Hematopoietic multipotent progenitor cell treated with erythropoietin and hydrocortisone succinate and interleukin-3 and kit ligand, for 6 days (in vitro differentiated cells): ENCODE measurements at regions not wholly inside any gene's neighbourhood (a gene's known extent, or its start where the extent isn't known, plus 50 kb on each side); places are given as distances from the start of the nearest gene placed in this dataset.

ENCODE experiments used
- DNase-seq: peaks from one replicate; pipeline ENCODE4 v3.0.0-alpha.2; 2015

DNA sequence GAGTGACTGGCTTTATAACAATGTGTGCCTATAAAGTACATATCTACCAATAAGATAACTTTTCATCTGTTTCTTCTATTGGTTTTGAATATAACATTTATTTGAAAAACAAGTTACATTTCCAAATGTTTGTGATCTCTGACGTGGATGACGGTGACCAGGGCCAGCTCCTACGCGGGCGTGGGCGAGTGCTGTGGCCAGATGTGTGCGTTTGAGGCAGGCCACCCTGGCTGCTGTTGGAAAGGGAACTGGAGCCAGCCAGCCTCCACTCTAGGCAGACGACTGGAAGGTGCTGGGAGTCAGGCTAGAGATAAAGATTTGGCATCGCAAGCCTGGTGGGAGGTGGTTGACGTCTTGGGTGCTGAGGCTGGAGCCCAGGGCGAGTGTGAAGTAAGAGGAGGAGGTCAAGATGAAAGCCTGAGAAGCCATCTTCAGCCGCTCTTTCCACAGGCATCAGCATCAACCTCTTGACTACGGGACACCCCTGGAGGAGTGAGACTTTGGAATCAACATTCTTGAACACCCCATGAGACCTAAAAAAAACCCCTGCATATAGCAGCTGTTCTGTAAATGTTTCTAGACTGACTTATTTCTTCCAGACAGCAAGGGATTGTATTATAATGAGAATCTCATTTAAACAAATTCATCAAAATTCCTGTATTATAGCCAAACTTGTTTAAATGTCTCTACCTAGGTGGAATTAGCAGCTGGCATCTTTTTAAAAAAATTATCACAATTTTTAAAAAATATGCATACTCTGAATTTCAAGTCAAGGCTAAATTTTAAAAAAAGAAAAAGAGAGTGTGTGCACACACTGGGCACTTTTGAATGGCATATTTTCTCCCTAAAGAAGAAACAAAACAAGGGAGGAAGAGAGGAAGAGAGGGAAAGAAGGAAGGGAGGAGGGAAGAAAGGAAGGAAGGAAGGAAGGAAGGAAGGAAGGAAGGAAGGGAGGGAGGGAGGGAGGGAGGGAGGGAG, 112.5 kb upstream of the SLC44A3 start:
- DNase-seq: no peak

DNA sequence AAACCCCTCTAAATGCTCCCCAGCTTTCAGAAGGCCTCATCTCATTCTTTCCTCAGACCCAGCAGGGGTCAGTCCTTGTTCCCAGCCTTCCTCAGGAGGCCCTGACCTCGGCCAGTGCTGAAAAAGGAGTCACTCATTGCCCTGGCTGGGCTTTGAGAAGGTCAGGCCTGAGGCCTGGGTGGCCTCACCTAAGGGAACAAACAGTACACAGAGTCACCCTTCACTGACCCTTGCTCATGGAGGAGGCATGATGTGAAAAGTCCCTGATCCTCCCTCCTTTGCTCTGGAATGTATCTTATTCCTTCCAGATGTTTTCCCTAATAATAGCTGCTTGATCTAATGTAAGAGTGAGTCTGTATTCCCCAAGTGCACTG, 117.7 kb upstream of the SLC44A3 start:
- no peak for DNase-seq

DNA sequence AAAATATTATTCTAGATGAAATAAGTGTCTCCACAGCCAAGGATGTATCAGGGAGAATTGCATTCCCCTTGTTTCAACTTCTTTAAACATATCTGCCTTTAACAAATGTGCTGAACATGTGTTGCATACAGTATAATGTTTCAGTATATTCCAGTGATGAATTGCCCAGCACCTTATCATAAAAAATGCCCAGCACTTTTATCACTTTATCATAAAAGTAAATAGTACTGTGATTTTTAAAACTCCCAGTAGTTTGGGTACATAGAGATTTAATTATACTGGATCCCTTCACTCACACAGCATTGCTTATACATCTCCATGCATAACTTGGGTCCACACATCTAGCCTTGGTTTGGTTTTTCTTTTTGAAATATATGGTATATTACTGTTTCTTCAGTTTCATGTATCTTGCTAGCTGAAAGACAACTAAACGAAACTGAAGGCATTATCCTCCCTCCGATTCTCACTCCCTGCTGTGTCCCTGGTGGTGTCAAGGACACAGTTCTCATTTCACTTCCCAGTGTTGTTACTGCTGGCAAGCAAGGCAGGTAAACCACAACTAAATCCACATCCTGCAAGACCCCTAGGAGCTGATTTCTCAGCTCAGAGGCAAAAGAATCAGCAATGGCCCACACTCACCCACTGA, 118.2 kb upstream of the SLC44A3 start:
- DNase-seq: no peak

DNA sequence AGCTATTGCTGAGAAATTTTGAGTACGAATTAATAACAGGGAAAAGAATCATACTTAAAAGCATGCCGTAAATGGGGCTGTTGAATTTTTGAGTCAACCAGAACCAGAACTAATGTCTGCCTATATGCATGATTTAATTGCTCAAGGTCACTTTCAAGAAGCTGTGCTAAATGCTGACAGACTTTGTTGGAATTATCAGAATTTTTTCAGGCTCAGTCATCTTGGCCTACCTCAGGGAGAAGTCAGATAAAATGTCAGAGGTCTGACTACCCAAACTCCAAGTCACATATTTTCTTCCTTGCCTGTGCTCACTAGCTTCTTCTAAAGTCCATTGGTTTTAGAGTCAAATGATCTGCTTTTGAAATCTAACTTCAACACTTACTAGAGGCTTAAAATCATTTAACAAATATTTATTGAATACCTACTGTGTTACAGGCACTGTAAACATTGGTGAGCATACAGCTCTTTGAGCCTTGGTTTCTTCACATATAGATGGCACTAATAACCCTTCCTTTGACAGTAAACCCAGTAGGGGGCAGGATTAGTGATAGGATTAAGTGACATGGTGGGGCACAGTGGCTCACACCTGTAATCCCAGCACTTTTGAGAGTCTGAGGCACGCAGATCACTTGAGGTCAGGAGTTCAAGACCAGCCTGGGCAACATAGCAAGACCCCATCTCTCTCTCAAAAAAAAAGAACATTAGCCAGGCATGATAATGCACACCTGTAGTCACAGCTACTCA, 121.2 kb upstream of the SLC44A3 start:
- no peak for DNase-seq

DNA sequence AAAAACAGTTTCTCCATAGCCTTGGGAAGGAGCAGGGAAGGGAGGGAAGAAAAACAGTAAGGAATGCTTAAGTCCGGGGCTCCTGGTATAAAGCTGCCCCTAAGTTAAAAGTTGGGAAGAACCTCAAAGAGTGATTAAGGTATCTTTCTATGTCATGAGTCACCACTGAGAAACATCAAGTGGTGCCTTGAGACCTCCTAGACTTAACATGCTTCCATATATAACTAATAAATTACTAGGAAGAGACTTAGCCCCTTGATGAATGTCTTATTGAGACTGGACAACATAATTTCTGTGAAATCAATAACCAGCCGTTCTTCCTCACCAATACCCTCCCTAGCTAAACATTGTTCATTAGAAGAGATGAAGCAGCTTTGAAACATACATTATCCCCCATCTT, 121.8 kb upstream of the SLC44A3 start:
- no peak for DNase-seq

DNA sequence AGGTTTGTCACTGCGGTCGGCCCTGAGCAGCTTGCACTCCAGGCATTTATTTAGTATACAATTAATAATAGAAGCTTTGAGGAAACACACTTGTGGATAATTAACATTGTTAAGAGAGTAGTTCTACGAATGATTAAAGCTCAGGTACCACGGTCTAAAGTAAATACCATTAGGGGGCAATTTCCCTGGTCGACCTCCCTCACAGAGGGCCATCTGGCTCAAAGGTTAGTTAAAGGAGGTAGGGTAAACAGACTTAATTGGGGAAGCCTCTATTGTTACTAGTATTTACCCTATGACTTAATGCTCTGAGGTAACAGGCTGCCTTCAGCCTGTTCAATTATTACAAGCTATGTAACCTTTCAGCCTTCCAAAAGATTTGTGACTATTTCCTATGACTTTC, 122.3 kb upstream of the SLC44A3 start:
- DNase-seq: no peak

DNA sequence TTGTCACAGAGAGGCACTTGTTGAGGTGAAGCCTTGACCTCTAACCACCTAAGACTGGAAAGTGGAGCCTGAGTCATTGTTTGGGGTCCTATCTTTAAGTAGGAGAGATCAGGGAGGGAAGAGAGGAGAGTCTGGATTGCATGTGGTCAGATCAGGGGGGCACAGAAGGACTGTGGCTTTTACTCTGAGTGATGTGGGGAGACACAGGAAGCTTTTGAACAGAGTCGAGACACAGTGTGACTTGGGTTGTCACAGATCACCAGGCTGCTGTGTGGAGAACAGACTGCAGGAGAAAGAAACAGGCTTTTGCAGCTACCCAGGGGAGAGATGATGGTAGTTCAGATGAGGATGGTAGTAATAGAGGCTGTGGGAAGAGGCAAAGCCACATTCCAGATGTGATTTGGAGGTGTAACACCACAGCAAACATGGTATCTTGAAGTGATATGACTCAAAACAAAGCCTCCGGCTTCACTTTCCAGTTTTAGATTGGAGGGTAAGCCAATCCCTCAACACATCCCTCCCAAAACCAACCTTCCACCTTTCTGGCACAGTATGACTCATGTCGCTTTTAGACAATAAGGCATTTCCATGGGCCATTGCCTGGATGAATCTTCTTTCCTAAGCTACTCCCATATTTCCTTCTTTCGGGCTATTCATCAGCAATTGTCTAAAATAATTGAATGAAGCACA, 125.8 kb upstream of the SLC44A3 start:
- DNase-seq: no peak

DNA sequence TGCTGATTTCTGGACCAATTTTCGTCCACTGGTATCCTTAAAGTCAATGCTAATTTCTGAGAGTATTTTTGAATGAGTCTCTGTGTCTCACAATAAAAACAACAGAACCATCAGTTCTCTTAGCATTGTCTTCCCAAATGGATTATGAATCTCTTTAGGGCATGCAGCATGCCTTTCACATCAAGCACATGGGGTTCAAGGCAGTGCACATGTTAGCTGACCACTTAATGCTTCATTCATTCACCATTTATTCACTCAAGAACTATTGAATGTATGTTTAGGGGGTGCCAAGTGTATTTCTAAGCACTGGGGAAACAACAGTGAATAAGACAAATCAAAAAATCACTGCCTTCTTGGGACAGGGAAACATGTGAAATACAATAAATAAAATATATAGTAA, 126.7 kb upstream of the SLC44A3 start:
- DNase-seq: no peak

DNA sequence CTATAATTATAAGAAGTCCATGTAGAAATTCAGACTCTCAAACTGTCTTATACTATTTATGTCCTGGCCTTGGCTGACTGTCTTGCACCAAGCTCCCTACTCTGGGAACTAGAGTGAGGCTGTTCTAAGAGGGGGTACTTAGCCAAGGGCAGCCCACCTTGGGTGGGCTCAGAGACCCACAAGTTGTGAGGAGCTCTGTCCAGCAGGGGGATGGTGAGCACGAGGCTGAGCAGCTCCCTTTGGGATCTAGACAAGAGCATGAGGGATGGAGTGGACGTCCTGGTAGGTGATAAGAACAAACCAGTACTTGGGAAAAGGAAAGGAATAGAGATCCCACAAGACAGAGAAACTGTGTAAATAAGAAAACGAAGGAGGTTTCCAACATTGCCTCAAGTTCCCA, 127.1 kb upstream of the SLC44A3 start:
- no peak for DNase-seq

DNA sequence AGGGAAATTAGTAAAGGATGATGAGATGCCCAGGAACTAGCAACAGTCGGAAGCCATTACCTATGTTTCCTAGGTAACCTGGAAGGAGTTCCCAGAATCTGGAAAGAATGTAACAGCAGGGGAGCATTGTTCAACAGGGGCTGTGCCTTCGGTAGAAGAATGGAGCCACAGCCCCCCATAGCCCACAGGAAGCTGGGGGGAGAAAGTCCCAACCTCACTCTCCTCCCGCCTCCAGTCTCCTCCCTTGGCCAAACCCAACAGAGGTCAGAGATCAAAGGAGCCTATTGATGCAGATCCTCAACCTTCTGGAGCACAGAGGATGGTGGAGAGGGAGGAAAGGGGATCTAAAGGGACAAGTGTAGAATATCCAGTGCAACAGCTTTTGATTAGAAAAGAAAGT, 131.5 kb upstream of the SLC44A3 start:
- no peak for DNase-seq

DNA sequence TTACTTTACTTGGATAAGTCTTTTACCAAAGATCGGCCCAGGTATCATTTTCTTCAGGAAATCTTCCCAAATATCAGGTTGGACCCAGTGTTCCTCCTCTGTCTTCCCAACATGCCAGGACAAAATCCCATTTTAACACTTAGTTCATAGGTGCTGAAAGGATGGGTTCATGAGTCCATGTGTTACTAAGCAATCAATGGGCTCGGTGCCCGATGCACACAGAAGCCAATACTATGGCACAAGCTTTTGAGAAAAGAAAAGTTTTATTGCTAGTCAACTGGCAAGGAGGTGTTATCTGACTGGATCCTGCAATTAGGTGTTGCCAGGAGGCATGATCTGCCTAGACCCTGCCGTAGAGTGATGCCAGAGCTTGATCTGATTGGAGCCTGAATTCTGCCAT, 133.3 kb upstream of the SLC44A3 start:
- no peak for DNase-seq

DNA sequence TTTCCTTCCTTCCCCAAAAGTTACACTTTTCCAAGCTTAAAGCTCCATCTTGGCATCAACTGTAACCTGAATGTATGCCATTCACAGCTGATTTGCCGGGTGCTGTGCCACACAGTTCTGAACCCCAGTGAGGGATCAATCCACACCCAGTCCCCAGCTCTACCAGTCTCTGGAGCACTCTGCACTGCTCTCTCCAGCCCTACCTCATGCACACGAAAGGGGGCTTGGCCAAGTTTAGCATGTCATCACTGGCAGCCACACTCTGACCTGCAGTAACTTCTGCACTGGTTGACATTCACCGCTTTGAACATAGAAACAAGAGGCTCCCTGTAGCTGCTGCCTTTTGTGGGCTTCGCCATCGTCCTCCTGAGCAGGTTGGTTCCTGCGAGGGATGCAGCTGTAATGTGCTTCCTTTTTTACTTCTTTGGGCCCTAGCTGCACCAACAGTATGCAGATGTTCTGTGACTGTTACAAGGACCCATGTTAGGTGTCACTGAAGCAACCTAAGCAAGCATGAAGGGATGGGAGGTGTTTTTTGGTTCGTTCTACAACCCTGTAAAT, 135.4 kb upstream of the SLC44A3 start:
- no peak for DNase-seq

DNA sequence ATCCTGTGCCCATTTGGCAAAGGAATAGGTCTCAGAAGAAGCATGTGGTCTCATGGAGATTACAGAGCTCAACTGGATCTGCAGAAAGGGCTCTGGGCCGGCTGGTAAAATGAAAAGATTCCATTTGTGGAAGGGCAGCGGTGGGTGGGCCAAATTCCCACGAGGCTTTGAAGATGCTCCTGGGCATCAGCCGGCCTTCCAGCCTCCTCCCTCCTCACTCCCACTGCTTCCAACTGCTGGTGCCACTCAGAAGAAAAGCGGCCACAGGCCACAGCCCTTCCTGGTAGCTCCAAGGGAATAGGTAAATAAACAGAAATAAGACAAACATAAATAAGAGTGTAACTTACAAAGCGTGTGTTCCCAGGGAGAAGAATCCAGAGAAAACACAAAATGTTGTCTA, 136.3 kb upstream of the SLC44A3 start:
- no peak for DNase-seq

DNA sequence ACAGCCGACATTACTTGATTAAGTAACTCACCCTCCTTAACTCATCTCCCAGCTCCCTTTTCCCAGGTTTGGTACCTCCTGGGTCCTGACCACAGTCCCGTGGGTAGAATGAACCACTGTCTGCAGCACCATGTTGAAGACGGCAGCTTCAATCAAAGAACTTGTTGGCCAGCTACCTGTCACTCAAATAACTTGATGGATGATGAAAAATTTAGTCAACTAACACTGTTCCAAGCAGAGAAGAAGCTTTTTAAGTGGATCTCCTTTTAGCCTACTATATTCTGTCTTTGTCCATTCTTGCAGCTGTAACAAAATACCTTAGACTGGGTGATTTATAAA, 138.4 kb upstream of the F3 start:
- no peak for DNase-seq

DNA sequence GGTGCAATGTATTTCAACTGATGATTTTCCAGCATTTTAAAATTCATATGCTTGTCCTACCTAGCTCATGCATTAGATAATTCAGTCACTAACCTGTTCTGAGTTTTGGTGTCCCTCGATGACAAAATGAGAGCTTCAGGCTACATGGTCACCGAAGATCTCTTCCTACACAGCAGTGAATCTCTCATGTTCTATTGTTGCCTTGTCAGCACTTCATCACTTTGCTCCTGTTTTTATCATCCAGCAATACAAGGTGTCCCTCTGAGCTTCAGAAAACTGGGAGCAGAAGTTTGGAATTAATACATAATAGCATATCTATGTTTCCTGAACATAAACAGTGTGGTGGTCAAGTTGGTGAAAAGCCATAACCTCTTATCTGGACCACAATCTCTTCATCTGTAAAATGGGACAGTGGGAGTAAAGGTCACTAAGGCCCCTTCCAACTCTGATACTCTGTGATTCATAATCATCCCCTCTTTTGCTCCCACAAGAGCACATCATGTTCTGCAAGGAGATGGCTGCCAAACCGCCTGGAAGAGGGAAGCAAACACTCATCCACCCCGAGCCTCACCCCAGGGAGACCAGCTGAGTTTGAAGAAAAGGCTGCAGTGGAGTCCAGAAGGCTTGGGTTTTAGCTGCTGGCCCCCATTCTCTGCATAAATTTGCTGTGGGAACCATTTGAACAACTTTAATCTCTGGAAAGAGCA, 137.9 kb upstream of the F3 start:
- no peak for DNase-seq

DNA sequence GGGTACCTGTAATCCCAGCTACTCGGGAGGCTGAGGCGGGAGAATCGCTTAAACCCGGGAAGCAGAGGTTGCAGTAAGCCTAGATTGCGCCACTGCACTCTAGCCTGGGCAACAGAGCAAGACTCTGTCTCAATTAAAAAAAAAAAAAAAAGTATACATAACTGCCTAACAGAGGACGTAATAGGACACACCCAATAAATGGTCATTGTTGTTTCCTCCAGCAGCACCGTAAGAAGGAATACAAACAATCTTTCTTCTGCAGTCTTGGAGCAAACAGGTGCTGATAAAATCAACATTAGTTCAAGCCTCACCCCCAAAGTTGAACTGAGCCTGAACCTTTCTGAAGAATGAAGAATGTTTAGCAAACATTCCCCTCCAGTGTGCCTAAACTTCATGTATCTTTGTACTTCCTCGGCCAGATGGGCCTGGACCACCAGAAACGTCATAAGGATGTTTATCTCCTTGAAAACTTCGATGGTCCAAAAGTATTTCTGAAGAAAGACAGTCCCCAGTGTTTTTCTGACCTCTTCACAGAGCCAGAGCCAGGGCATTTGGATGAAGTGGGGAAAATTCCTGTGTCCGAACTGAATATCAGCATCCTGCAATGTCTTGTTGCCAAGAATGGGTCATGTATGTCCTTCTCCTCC, 136.8 kb upstream of the F3 start:
- no peak for DNase-seq

DNA sequence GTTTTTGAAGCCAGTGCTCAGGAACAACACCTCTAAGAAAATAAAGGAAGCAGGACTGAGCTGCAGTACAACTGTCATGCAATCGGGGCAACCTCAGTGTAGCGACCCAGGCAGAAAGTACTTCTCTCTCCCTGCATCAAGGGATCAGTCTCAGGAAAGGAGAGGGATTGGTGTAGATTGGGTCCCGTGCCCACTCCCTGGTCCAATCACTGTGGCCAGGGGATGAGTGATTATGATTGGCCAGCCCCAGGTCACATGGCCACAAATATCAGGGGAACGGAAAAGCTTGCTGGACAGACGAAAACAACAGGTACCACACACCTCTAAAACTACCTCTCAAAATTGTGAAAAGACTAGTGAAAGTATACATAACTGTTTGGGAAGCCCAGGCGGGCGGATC, 136.2 kb upstream of the F3 start:
- no peak for DNase-seq

DNA sequence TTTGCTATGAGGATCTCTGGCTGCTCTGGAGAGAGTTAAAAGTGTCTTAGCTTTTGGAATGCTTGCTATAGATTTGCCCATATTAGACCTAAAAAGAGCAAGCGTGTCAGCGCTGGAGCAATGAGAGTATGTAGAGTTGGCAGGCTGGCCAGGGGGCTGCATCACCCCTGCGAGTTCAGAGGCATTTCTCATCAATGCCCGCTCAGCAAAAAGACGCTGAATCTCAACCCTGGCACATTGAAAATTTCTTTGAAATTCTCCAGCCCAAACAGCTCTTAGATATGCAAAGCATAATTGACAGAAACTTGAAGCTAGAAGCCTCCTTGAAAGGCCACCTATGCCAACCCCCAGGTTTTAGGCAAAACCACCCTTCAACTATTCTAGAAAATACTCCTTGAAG, 135.5 kb upstream of the F3 start:
- DNase-seq: no peak

DNA sequence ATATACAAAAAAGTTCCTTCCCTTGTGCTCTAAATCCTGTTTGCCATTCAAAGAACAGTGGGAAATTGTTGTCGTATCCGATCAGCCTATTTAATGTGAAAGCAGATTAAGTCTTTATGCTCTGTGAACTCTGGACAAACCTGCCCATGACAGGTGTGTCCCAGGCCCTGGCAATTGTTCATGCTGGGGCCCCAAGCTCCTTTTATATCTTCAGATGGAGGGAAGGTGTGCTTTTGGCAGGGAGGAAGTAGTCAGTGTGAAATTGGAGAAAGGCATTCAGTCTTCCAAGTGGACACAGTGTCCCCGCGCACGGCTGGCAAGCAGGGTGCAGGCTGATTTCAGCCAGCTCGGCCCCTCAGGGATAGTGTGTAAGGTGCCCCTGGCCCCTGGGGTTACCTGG, 135.1 kb upstream of the F3 start:
- DNase-seq: no peak

DNA sequence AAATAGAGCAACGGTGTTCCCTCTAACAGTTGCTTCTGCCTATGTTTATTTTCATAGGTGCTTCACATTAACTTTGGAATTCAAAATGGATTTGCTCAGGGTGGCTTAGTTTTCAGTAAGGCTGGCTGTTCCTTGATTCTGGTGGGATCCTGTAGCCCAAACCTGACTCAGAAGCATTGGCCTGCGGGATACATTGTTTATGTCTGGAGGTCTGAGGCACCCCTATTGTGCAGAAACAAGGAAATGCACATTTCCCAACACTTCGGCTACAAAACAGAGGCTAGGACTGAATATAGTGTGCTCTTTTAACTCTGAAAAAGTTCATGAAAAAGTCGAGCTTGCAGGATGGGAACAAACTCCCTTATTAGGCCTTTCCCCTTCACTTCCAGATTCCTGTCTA, 133.8 kb upstream of the F3 start:
- no peak for DNase-seq

DNA sequence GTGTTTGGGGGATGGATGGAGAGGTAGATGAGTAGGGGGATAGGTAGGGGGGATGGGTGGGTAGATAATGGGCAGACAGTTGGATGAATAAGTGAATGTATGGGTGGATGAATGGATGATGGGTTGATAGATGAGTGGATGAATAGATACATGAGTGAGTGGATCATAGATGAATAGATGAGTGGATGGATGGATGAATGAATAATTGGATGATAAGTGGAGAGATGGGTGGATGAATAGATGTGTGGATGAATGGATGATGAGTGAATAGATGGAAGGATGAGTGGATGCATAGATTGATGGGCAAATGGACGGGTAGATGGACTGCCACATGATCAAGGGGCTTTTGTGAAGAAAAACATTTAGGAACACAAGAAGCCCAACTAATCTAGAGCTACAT, 133.3 kb upstream of the F3 start:
- no peak for DNase-seq

DNA sequence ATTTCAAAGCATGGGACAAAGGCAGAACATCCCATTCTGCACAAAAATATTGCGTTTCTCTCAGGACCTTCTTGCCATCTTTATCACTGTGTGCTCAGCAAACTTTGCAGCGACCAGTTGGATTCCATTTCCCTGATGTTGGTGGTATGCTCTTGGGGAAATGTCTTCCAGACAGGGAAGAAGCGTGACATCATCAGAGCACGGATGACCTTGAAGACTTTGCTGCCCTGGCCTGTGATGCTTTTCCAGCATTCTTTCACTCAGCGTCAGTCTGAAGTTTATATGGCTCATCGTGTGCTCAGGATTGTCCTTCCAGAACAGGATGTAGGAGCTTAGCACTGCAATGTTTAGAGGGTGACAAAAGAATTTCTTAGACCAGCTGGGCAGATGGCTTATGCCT, 131.4 kb upstream of the F3 start:
- no peak for DNase-seq
